ENCODE measurements at regions not wholly inside any gene's neighbourhood (a gene's known extent, or its start where the extent isn't known, plus 50 kb on each side); places are given as distances from the start of the nearest gene placed in this dataset.
"Not testable (repeated sequence)": the region's sequence is repeated elsewhere in the genome, so short reads cannot be mapped to it uniquely, and the experiment has no call there.

DNA sequence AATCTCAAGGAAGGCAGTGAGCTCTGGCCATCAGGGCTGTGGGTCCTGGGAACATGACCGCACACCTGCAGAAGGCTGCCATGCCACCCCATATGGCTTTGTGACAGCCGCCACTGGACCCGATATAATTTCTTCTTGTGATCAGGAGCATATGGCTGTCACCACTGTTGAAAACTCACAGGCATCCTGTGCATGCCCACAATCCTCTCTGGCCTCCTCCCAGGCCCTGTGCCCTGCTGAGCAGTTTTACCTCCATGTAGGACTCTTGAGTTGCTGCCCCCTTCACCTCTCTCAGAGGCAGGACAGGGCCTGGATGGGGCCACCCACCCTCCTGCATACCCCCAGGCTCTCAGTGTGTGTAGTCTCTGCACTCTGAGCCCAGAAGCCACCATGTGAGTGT is 391.9 kb upstream of the AKR1E2 start:
- no peak for DNase-seq

DNA sequence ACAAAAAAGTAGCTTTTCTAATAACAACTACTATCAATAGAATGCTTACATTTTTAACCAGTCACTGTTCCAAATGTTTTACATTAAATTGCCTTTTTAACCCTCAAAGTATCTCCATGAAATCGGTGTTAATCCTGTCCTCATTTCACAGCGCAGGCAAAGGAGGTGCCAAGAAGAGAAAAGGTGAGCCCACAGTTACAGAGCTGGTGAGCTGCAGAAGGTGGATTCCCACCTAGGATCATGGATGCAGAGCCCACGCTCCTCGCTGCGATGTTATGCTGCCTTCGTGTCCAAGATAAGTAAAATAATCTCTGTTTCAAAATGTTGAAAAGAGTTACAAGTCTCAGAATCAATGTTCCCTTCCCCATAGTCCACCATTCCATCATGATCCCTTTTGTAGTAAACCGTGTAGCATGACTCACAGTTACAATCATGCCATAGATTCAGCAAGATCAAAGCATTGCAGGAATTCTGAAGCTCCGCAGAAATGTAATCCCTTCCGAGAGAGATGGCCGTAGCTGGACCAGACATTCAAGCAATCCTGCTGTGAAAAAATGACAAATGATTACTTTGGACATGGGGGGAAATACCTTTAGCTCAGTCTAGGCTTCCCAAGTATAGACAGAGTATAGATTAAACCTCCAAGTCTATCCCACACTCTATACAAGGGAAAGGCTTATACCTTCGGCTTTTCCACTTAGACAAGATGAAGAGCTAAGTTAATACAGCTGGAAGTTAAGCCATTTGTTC is 394.7 kb upstream of the AKR1E2 start:
- DNase-seq: no peak

- DNase-seq: no peak
These were observed 396.4 kb upstream of the AKR1E2 start for GRCh38 chr10:4429571-4429970.

DNA sequence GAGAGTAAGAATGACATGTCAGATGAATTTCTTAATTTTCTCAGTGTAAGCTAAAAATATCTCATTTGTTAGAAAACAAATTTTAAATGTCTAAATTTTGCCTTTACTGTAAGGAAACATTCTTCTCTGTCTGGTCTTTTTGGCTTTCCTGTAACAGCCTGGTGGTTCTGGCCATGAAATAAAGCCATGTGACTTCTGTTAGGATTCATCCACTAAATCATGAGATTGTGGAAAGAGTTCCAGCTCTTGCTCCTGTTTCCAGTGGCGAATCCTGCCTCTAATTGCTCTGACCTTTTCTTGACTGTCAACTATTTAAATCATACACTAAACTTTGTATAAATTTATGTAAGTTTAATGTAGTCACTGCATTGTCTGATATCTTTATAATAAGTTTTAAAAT is 398.5 kb upstream of the AKR1E2 start:
- no peak for DNase-seq

GRCh38 chr10:4426866-4427265 is 399.1 kb upstream of the AKR1E2 start:
- DNase-seq: no peak

- no peak for DNase-seq
These were observed 416.7 kb upstream of the AKR1E2 start for GRCh38 chr10:4409319-4409718.

GRCh38 chr10:4407783-4408182 is 418.2 kb upstream of the AKR1E2 start:
- peak; percentile 26 for DNase-seq

GRCh38 chr10:4405828-4406227 is 420.2 kb upstream of the AKR1E2 start:
- DNase-seq: no peak

GRCh38 chr10:4403638-4404252 is 422.3 kb upstream of the AKR1E2 start:
- DNase-seq: no peak

DNA sequence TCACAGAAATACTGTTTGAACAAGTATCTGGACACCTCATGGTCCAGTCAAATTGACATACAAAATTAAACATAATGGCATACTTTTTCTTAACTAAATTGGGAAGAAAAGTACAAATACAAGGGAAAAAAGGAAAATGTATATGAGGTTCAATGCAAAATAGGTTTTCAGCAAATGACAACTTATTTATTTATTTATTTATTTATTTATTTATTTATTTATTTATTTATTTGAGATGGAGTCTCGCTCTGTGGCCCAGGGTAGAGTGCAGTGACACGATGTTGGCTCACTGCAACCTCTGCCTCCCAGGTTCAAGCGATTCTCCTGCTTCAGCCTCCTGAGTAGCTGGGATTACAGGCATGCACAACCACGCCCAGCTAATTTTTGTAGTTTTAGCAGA is 424.9 kb upstream of the AKR1E2 start:
- DNase-seq: not testable (repeated sequence)

- no peak for DNase-seq
These were observed 426.5 kb upstream of the AKR1E2 start for GRCh38 chr10:4399556-4399955.

DNA sequence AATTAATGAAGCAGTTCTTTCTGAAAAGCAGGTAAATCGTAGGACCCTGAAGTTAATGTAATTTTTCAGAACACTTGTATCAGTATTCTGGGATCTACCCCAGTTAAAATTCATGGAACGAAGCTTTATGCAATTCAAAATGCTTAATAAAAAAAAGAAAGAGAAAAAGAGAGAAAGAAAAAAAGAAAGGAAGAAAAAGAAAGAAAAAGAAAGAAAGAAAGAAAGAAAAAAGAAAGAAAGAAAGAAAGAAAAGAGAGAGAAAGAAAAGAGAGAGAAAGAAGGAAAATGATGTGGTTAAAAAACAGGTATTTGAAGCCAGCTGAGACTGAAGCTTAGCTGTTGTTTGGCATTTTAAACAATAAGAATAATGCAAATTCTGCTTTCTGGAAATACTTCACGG is 427.4 kb upstream of the AKR1E2 start:
- DNase-seq: no peak

DNA sequence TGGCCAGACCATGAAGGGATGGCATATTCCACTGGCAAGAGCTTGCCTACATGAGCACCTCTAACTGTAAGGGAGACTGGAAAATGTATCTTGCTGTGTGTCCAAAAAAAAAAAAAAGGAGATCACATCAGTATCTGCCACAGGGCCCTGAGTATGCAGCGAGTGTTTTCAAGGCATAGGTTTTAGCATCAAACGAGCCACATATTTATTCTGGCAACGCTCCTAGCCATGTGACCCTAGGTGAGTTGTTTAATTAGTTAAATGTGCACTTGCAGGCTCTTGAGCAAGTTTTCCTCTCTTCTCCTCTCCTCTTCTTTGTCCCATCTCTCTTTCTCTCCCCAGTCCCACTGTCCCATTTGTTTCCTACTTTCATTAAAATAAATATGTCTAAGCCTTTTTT is 428.7 kb upstream of the AKR1E2 start:
- DNase-seq: no peak

- no peak for DNase-seq
These were observed 429.4 kb upstream of the AKR1E2 start for GRCh38 chr10:4396401-4397283.

DNA sequence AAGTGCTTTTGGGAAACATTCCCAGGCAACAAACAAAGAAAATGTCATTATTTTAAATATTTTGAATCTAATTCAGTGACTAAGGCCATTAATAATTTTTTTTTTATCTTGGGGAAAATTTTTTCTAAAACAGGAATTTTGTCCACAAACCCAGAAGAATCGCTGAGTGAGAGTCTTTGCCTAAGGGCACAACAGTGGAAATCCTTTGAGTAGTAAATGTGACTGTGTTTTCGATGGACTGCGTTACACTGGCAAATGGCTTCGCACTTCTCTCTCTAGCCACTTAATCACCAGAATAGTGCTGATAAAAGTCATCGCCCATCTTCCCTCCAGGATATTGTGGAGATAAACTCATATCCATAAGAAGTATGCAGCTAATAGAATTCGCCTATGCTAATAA is 430.3 kb upstream of the AKR1E2 start:
- DNase-seq: no peak

- not testable (repeated sequence) for DNase-seq
These were observed 431.6 kb upstream of the AKR1E2 start for GRCh38 chr10:4394455-4394854.

DNA sequence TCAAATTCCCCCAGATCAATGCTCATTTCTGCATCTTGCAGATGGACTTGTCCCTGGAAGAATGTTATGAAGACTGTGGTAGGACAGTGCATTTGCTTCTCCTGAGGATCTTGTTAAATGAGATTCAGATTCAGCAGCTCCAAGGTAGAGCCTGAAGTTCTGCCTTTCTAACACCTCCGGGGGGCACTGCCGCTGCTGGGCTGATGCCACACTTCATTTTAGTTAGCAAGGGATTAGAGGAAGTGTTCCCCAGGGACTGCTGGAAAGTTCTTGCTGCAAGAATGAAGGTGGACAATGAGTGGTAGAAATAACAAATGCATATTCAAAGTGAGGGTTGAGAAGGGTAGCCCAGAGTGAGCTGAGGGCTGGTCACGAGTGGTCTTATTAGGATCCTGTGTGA is 434.3 kb upstream of the AKR1E2 start:
- DNase-seq: no peak

- DNase-seq: no peak
These were observed 435.8 kb upstream of the AKR1E2 start for GRCh38 chr10:4390219-4390618.

GRCh38 chr10:4385231-4385870 is 440.7 kb upstream of the AKR1E2 start:
- no peak for DNase-seq

- no peak for DNase-seq
These were observed 441.8 kb upstream of the AKR1E2 start for GRCh38 chr10:4384245-4384644.

GRCh38 chr10:4383651-4384098 is 442.3 kb upstream of the AKR1E2 start:
- no peak for DNase-seq

- DNase-seq: no peak
These were observed 443.2 kb upstream of the AKR1E2 start for GRCh38 chr10:4382811-4383210.

DNA sequence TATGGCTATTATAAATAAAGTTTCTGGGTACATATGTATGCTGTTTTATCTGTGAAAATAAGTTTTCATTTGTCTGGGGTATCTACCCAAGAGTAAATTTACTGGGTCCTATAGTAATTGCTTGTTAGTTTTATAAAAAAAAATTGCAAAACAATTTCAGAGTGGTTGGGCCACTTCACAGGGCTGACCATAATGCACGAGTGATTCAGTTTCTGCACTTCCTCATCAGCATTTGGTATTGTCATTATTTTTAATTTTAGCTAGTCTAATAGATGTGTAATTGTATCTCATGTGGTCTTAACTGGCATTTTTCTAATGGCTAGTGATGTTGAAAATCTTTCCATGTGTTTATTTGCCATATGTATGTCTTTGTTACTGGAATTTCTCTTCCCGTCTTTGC is 452.4 kb upstream of the AKR1E2 start:
- DNase-seq: no peak

Data from activated CD4-positive, alpha-beta T cell treated with anti-CD3 and anti-CD28 coated beads, Interleukin-2, amount 50 U/mL, for 16 hours (primary cell).